DND-41 (cell line): ENCODE measurements at regions not wholly inside any gene's neighbourhood (a gene's known extent, or its start where the extent isn't known, plus 50 kb on each side); places are given as distances from the start of the nearest gene placed in this dataset.

ENCODE experiments used
- ATAC-seq: fragments of 200-7000 bp; cut with Tn5 transposase; 3 replicates; pipeline ENCODE4 v1.9.1; 2021; ENCODE audit warnings: low read depth; ENCODE audit not compliant: insufficient read depth
- DNase-seq: peaks from one replicate; pipeline ENCODE4 v3.0.0-alpha.2; 2020
- H2AFZ ChIP-seq: 2 replicates; pipeline ENCODE4 v1.6.0; 2012; ENCODE audit warnings: low read depth, low read length
- H3K27ac ChIP-seq: 2 replicates; pipeline ENCODE4 v1.5.1; 2012; ENCODE audit warnings: low read length, inconsistent platforms
- H3K27me3 ChIP-seq: fragments of 200-600 bp; sonication (generic); 2 replicates; pipeline ENCODE4 v1.6.0; 2012; ENCODE audit warnings: low read length, mild to moderate bottlenecking, inconsistent platforms; ENCODE audit not compliant: insufficient read depth, poor library complexity
- H3K36me3 ChIP-seq: 2 replicates; pipeline ENCODE4 v1.5.1; 2012; ENCODE audit warnings: low read length, inconsistent platforms; ENCODE audit not compliant: insufficient read depth
- H3K4me1 ChIP-seq: 2 replicates; pipeline ENCODE4 v1.5.1; 2012; ENCODE audit warnings: mild to moderate bottlenecking, low read length; ENCODE audit not compliant: insufficient read depth
- H3K4me2 ChIP-seq: 2 replicates; pipeline ENCODE4 v1.6.0; 2012; ENCODE audit warnings: mild to moderate bottlenecking, moderate library complexity, low read length, inconsistent platforms; ENCODE audit not compliant: insufficient read depth
- H3K4me3 ChIP-seq, 2 experiments: fragments of 200-600 bp in 1 of 2; shearing (Covaris generic) in 1 of 2; 2 replicates each; pipeline ENCODE4 v1.5.1; 2012 to 2016; ENCODE audit warnings: inconsistent platforms in 2 of 2, low read length in 2 of 2, mild to moderate bottlenecking in 2 of 2, low read depth in 1 of 2, moderate library complexity in 1 of 2
- H3K79me2 ChIP-seq: 2 replicates; pipeline ENCODE4 v1.6.0; 2012; ENCODE audit warnings: low read length, inconsistent platforms; ENCODE audit not compliant: insufficient read depth
- H3K9ac ChIP-seq: 2 replicates; pipeline ENCODE4 v1.6.0; 2012; ENCODE audit warnings: low read depth, mild to moderate bottlenecking, inconsistent platforms, low read length, moderate library complexity
- H3K9me3 ChIP-seq: 2 replicates; pipeline ENCODE4 v1.5.1; 2012; ENCODE audit warnings: low read length, moderate library complexity, mild to moderate bottlenecking, inconsistent platforms; ENCODE audit not compliant: insufficient read depth, severe bottlenecking
- H4K20me1 ChIP-seq: 2 replicates; pipeline ENCODE4 v1.6.0; 2012; ENCODE audit warnings: low read length; ENCODE audit not compliant: insufficient read depth
- CTCF ChIP-seq: IDR thresholded peaks from 2 replicates; pipeline ENCODE4 v1.5.1; 2012; ENCODE audit warnings: borderline replicate concordance, low read length, moderate library complexity, mild to moderate bottlenecking; ENCODE audit not compliant: poor library complexity, severe bottlenecking; ENCODE audit errors: extremely low read depth
- EZH2 ChIP-seq: IDR thresholded peaks from 3 replicates; pipeline ENCODE4 v1.6.1; 2012; ENCODE audit warnings: borderline replicate concordance, low read depth, mild to moderate bottlenecking, moderate library complexity, low read length, inconsistent platforms; ENCODE audit not compliant: severe bottlenecking

GRCh38 chr1:30340934-30341333 is 382.5 kb downstream of the MATN1 start:
- no peak for DNase-seq
- H3K36me3 ChIP-seq, result no peaks in the 10 kb centered on the region
- no peaks in the 10 kb centered on the region for H3K4me1 ChIP-seq
- H3K4me3 ChIP-seq, result no peak overlapping the region
- H3K27me3 ChIP-seq, result peaks cover 3% of the 10 kb centered on the region
- no peaks in the 10 kb centered on the region for H4K20me1 ChIP-seq
- H3K9ac ChIP-seq, result no peak overlapping the region
- H3K9me3 ChIP-seq, result peaks cover 4% of the 10 kb centered on the region
- no peaks in the 10 kb centered on the region for H3K79me2 ChIP-seq
- no peak overlapping the region for H2AFZ ChIP-seq
- TF ChIP-seq EZH2 (no peak), CTCF (peak; percentile 30)
- no peak overlapping the region for H3K4me2 ChIP-seq
- ATAC-seq, result no peak
- no peak overlapping the region for H3K27ac ChIP-seq

GRCh38 chr1:30339866-30340265 is 383.5 kb downstream of the MATN1 start:
- Histone ChIP-seq H3K4me3 (no peak overlapping the region), H3K9me3 (peaks cover 4% of the 10 kb centered on the region), H3K4me1 (no peaks in the 10 kb centered on the region), H2AFZ (no peak overlapping the region), H4K20me1 (no peaks in the 10 kb centered on the region), H3K4me2 (no peak overlapping the region), H3K27ac (no peak overlapping the region), H3K79me2 (no peaks in the 10 kb centered on the region), H3K36me3 (no peaks in the 10 kb centered on the region), H3K27me3 (no peaks in the 10 kb centered on the region), H3K9ac (no peak overlapping the region)
- TF ChIP-seq CTCF, result no peak
- no peak for TF ChIP-seq EZH2
- ATAC-seq (no peak), DNase-seq (no peak)

GRCh38 chr1:30338765-30339164 is 384.6 kb downstream of the MATN1 start:
- ATAC-seq, result no peak
- Histone ChIP-seq H3K36me3 (no peaks in the 10 kb centered on the region), H3K79me2 (no peaks in the 10 kb centered on the region), H3K27ac (no peak overlapping the region), H2AFZ (no peak overlapping the region), H3K4me2 (no peak overlapping the region), H3K27me3 (no peaks in the 10 kb centered on the region), H3K9ac (no peak overlapping the region), H3K9me3 (peaks cover 4% of the 10 kb centered on the region), H3K4me1 (no peaks in the 10 kb centered on the region), H3K4me3 (no peak overlapping the region), H4K20me1 (no peaks in the 10 kb centered on the region)
- TF ChIP-seq EZH2 (no peak), CTCF (no peak)
- DNase-seq, result no peak

- H3K27me3 ChIP-seq, result no peaks in the 10 kb centered on the region
- no peaks in the 10 kb centered on the region for H3K36me3 ChIP-seq
- H3K27ac ChIP-seq, result no peak overlapping the region
- no peaks in the 10 kb centered on the region for H4K20me1 ChIP-seq
- DNase-seq (no peak), ATAC-seq (no peak)
- no peaks in the 10 kb centered on the region for H3K79me2 ChIP-seq
- no peaks in the 10 kb centered on the region for H3K9me3 ChIP-seq
- H3K4me3 ChIP-seq, result no peak overlapping the region
- H2AFZ ChIP-seq, result no peak overlapping the region
- no peak overlapping the region for H3K9ac ChIP-seq
- H3K4me2 ChIP-seq, result no peak overlapping the region
- no peak for TF ChIP-seq EZH2
- TF ChIP-seq CTCF, result no peak
- H3K4me1 ChIP-seq, result no peaks in the 10 kb centered on the region
Observed at GRCh38 chr1:30337324-30337620, 386.1 kb downstream of the MATN1 start.
